Activated CD4-positive, alpha-beta T cell treated with anti-CD3 and anti-CD28 coated beads for 24 hours (primary cell): ENCODE measurements at regions not wholly inside any gene's neighbourhood (a gene's known extent, or its start where the extent isn't known, plus 50 kb on each side); places are given as distances from the start of the nearest gene placed in this dataset.

Experiments used
- DNase-seq, 2 donors: peaks; one replicate each; pipeline ENCODE4 v3.0.0-alpha.2; 2020; ENCODE audit warnings: low read depth in 2 of 2

- no peak for DNase-seq
Observed at GRCh38 chr1:218575856-218576255, 230.7 kb downstream of the TGFB2 start.

- no peak for DNase-seq
Observed at GRCh38 chr1:218582646-218583045, 237.5 kb downstream of the TGFB2 start.

DNA sequence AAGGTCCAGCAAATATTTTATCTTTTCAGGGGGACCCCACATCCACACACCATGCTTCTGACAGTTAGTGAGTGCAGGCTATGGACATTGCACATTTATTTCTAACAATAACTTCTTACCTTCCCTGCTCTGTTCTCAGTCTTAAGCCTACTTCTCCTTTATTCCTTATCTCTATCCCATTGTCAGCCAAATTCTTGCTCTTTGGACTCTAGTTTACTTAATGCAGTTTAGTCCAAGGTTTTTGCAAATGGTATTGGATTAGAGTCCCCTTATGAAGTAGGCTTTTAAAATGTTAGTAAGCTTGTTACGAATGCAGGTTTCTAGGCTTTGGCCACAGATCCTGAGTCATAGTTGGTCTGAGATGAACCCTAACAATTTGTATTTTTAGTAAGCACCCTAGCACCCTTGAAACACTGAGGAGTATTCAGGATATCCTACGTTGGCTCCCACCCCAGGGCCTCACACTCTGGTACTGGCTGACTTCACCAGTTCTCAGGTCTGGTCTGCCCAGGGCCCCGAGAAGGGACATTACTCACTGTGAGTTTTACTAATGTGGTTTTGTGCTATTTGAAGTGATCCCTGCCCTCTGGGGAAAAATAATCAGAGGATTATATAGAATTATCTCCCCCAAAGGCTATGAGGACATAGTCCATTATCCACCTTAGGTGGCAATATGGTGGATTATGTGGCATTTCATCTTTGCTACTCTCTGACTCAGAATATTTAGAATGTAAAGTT is 239.5 kb downstream of the TGFB2 start:
- no peak for DNase-seq

GRCh38 chr1:218585511-218586184 is 240.5 kb downstream of the TGFB2 start:
- DNase-seq, result no peak

GRCh38 chr1:218587900-218588299 is 242.8 kb downstream of the TGFB2 start:
- DNase-seq, result no peak

GRCh38 chr1:218588540-218589172 is 243.5 kb downstream of the TGFB2 start:
- DNase-seq, result no peak

DNA sequence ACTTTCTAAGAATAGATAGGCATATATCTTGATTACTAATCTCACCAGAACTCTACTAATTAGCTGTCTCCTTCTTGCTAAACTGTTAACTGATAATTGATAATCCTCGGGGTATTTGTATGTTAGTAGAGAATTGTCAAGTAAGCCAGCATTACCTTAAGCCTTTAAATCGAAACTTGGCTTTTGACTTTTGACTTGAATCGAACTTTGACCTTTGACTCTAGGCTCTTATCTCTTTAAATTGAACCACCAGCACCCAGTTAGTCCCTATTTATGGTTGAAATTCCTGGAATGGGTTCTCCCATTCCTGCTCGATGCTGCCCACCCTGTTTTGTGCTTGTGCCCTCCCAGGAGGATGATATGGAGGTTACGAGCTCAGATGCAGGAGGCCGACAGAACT is 244.4 kb downstream of the TGFB2 start:
- no peak for DNase-seq

GRCh38 chr1:218591966-218592365 is 246.8 kb downstream of the TGFB2 start:
- no peak for DNase-seq

DNA sequence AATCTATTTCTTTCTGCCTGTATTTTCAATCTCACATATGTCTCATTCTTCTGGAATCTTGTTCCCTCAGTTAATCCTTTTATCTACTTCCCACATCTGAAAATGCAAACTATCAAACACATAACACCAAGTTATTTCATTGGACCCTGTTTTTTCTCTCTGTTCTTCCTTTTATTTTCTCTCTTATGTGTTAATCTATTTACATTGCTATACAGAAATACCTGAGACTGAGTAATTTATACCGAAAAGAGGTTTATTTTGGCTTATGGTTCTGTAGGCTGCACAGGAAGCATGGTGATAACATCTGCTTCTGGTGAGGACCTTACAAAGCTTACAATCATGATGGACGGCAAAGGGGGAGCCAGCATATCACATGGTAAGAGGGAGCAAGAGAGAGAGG is 247.6 kb downstream of the TGFB2 start:
- DNase-seq, result no peak

DNA sequence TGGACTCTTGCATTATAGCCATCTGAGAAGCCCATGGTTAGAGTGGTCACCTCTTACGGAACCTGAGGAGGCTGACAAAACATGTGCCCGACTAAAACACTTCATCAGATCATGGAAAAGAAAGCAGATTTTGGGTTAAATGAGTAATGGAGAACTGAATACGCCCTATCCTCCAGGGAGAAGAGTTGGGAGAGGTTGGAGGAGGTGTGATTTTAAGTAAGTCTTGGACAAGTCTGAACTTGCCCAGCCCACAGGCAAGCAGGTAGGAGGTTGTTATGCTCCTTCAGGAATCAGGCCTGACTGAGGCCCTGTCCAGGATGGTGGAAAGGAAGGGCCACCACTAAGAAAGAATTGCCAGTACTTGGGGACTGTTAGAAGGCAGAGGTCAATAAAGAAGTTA is 255.8 kb downstream of the TGFB2 start:
- DNase-seq, result no peak

DNA sequence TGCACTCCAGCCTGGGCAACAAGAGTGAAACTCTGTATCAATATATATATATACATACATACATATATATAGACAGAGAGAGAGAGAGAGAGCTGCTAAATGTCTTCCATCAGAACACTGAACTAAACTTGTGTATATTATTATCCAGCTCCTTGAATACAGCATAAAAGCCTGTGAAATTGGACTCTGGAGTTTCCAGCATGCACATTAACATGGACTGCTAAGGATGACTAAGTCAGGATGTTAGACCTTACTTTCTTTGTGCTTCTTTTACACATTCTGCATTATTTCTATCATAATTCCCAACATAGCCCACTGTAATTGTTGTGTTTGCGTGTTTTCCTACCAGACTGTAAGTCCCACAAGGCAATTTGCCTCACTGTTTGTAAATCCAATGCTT is 259.1 kb downstream of the TGFB2 start:
- no peak for DNase-seq

- no peak for DNase-seq
Observed at GRCh38 chr1:218611916-218612585, 266.9 kb downstream of the TGFB2 start.

DNA sequence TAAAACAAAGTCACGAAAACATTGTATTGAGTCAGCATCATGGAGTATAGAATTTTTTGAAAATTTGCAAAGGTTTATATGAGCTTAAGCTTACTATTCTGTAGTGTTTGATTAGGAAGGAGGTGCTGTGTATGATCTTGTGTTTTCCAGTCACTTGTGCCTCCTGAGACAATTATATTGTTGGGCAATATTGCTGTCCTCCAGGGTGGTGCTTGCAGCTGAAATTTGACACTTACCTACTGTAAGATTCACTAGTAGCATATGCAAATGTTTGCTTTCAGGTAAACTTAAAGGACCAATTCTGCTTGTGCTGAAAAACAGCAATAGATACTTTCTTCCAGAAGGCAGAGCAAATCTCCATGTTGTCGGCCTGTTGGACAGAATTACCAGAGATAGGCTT is 268.0 kb downstream of the TGFB2 start:
- no peak for DNase-seq

DNA sequence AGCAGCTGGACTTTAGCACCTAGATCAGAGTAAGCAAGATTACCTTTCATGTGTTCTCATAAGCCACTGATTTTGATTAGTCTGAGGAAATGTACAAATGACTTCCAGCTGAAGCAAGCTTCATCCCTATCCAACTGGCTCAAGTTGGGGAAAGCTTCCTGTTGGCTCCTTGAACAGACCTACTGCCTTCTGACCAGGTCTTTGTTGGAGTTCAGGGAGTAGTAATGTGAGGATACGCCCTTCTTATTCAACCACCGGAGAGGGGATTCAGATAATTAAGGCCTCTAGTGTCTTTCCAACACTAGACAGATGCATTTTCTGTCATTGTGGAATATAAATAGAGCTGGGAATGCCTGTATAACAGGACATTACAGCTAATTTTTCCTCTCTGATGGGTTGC is 268.9 kb downstream of the TGFB2 start:
- DNase-seq, result no peak

- no peak for DNase-seq
Observed at GRCh38 chr1:218616681-218617080, 271.5 kb downstream of the TGFB2 start.

DNA sequence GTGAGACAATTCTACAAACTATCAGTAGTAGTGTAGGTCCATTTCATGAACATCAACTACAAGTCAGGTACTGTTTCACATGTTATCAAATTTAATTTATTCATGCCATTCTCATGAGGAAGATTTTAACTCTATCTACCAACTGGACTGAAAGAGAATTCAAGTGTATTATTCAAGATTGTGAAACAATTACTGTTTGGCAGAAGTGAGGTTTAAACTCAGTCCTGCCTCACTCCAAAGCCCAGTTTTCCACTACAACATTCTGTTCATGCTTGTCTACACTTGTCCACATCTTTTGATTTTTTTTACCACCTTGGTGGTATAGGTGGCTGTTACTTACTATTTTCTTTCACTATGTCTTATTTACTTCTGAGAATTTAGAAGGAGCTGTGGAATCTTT is 272.9 kb downstream of the TGFB2 start:
- no peak for DNase-seq

- DNase-seq, result no peak
Observed at GRCh38 chr1:218620956-218621355, 275.8 kb downstream of the TGFB2 start.

DNA sequence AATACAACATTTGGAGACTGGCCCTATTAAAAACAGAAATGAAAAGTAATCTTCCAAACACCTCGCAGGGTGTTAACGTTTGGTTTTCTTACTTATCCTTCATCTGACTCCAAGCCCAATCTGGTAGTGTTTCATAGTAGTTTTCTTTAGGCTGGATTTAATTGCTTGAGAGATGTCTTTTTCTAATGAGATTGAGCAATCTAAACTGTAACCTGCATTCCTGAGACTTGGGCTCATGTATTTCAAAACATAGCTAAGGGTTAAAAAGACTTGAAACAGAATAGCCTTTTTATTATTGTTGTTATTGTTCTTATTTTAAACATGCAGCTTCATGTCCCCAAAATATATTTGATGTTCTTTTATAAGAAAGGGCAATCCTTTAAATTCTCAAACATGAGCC is 278.9 kb downstream of the TGFB2 start:
- DNase-seq, result no peak

GRCh38 chr1:218625393-218625792 is 280.3 kb downstream of the TGFB2 start:
- DNase-seq, result no peak

GRCh38 chr1:218633238-218633988 is 288.3 kb downstream of the TGFB2 start:
- no peak for DNase-seq

DNA sequence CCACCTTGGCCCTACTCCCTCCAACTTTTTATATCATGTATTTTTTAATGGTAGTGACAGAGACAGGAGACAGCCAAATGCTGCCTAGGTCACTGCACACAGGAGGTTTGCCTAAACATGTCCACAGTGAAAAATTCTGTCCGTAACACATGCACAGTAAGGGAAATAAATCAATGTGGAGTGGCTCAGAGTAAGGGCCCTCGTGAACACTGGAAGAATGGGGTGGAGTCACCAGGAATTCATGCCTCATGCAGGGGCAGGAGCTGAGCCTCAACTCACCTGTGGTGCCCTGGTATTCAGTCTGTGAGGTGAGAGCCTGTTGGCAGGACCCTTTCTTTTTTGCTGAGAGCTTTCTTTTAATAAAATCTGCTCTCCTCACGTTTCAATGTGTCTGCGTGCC is 289.1 kb downstream of the TGFB2 start:
- no peak for DNase-seq

DNA sequence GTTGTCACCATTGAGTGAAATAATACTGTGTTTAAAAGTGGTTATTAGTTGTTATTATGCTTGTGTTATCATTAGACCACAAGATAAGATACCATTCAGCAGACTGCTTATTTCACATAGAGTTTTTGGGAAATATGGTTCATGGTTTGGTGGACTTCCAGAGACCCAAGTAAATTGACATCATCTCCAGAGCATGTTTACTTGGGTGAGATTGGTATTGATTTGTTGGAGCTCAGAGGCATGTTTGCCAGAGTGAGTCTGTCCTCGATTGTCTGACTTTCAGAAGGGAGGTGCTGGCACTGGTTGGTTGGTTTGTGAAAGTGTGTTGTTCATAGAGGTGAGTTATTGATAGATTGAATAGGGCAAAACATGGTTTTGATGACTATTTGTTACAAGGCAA is 291.4 kb downstream of the TGFB2 start:
- DNase-seq, result no peak
